HG02884 (cell line): ENCODE measurements at regions not wholly inside any gene's neighbourhood (a gene's known extent, or its start where the extent isn't known, plus 50 kb on each side); places are given as distances from the start of the nearest gene placed in this dataset.
"Not testable (repeated sequence)": the region's sequence is repeated elsewhere in the genome, so short reads cannot be mapped to it uniquely, and the experiment has no call there.

Experiments used
- ATAC-seq: cut with Tn5 transposase; IDR thresholded peaks from one replicate; pipeline ENCODE4 v1.9.1; 2021; ENCODE audit warnings: mild to moderate bottlenecking, moderate library complexity; ENCODE audit not compliant: unreplicated experiment

- no peak for ATAC-seq
These were observed 172.7 kb upstream of the GIMD1 start for GRCh38 chr4:106541253-106541652.

- no peak for ATAC-seq
These were observed 162.2 kb upstream of the GIMD1 start for GRCh38 chr4:106530821-106531220.

GRCh38 chr4:106530024-106530361 lies 161.4 kb upstream of the GIMD1 start:
- ATAC-seq, result peak; percentile 43

- ATAC-seq, result peak; percentile 11
These were observed 160.9 kb upstream of the GIMD1 start for GRCh38 chr4:106529348-106530023.

- no peak for ATAC-seq
These were observed 158.7 kb upstream of the GIMD1 start for GRCh38 chr4:106527316-106527715.

- not testable (repeated sequence) for ATAC-seq
These were observed 156.8 kb upstream of the GIMD1 start for GRCh38 chr4:106525425-106525824.

- ATAC-seq, result not testable (repeated sequence)
These were observed 156.2 kb upstream of the GIMD1 start for GRCh38 chr4:106524772-106525171.

- no peak for ATAC-seq
These were observed 154.3 kb upstream of the GIMD1 start for GRCh38 chr4:106522839-106523238.

- no peak for ATAC-seq
These were observed 144.1 kb upstream of the GIMD1 start for GRCh38 chr4:106512706-106513105.

GRCh38 chr4:106507440-106507839 lies 138.9 kb upstream of the GIMD1 start:
- ATAC-seq, result no peak

GRCh38 chr4:106503116-106504050 lies 134.8 kb upstream of the GIMD1 start:
- ATAC-seq, result no peak

GRCh38 chr4:106502106-106502699 lies 133.6 kb upstream of the GIMD1 start:
- ATAC-seq, result peak; percentile 77

- ATAC-seq, result no peak
These were observed 128.7 kb upstream of the GIMD1 start for GRCh38 chr4:106497271-106497670.

- no peak for ATAC-seq
These were observed 127.5 kb upstream of the GIMD1 start for GRCh38 chr4:106496061-106496460.

GRCh38 chr4:106495476-106495875 lies 126.9 kb upstream of the GIMD1 start:
- ATAC-seq, result no peak

GRCh38 chr4:106494066-106494465 lies 125.5 kb upstream of the GIMD1 start:
- ATAC-seq, result no peak

GRCh38 chr4:106493086-106493485 lies 124.5 kb upstream of the GIMD1 start:
- ATAC-seq, result no peak

- no peak for ATAC-seq
These were observed 118.0 kb upstream of the GIMD1 start for GRCh38 chr4:106486533-106486932.

GRCh38 chr4:106481801-106482200 lies 113.2 kb upstream of the GIMD1 start:
- ATAC-seq, result no peak

GRCh38 chr4:106478152-106478551 lies 109.6 kb upstream of the GIMD1 start:
- ATAC-seq, result no peak

- ATAC-seq, result no peak
These were observed 108.2 kb upstream of the GIMD1 start for GRCh38 chr4:106476741-106477140.

GRCh38 chr4:106473515-106473914 lies 104.9 kb upstream of the GIMD1 start:
- ATAC-seq, result no peak
